Lower lobe of right lung (tissue), 2 donors: ENCODE measurements at regions not wholly inside any gene's neighbourhood (a gene's known extent, or its start where the extent isn't known, plus 50 kb on each side); places are given as distances from the start of the nearest gene placed in this dataset.
"Not testable (repeated sequence)": the region's sequence is repeated elsewhere in the genome, so short reads cannot be mapped to it uniquely, and the experiment has no call there.

Experiments
- ATAC-seq, 2 donors: fragments of 200-7000 bp; cut with Tn5 transposase; one replicate each; pipeline ENCODE4 v1.9.1; 2020 to 2022; ENCODE audit warnings: mild to moderate bottlenecking in 2 of 2, moderate library complexity in 2 of 2
- DNase-seq: peaks from one replicate; pipeline ENCODE4 v3.0.0-alpha.2; 2020
- H3K27ac ChIP-seq: fragments of 200-600 bp; one replicate; pipeline ENCODE4 v1.8.0; 2022
- H3K27me3 ChIP-seq: fragments of 200-600 bp; one replicate; pipeline ENCODE4 v1.8.0; 2022; ENCODE audit warnings: low read depth
- H3K36me3 ChIP-seq: fragments of 200-600 bp; one replicate; pipeline ENCODE4 v1.8.0; 2022; ENCODE audit warnings: mild to moderate bottlenecking
- H3K4me1 ChIP-seq: fragments of 200-600 bp; one replicate; pipeline ENCODE4 v1.8.0; 2022
- H3K4me3 ChIP-seq: fragments of 200-600 bp; one replicate; pipeline ENCODE4 v1.8.0; 2022; ENCODE audit warnings: mild to moderate bottlenecking
- H3K9me3 ChIP-seq: fragments of 200-600 bp; one replicate; pipeline ENCODE4 v1.8.0; 2022
- CTCF ChIP-seq: fragments of 200-600 bp; IDR thresholded peaks from one replicate; pipeline ENCODE4 v1.8.0; 2022; ENCODE audit warnings: antibody characterized with exemption, mild to moderate bottlenecking
- intact Hi-C: fragments of 100-400 bp; cut with DNase I; formaldehyde crosslinking; loops from one replicate; pipeline ENCODE4 v1.11.0; 2022
- donor health status: DM: no; HTN: yes; CAD: no; lungs with severe emphysema.

- ATAC-seq (no peak), DNase-seq (no peak)
- Histone ChIP-seq H3K9me3 (no peaks in the 10 kb centered on the region), H3K36me3 (no peaks in the 10 kb centered on the region), H3K27ac (no peak overlapping the region), H3K27me3 (no peaks in the 10 kb centered on the region), H3K4me3 (no peak overlapping the region), H3K4me1 (no peaks in the 10 kb centered on the region)
- intact Hi-C loops: no loop called here
- no peak for TF ChIP-seq CTCF
Measured at GRCh38 chr12:78371284-78371683, 493.3 kb upstream of the SYT1 start.

GRCh38 chr12:78375461-78375860 lies 489.1 kb upstream of the SYT1 start:
- Histone ChIP-seq H3K27me3 (no peaks in the 10 kb centered on the region), H3K27ac (no peak overlapping the region), H3K9me3 (no peaks in the 10 kb centered on the region), H3K4me1 (no peaks in the 10 kb centered on the region), H3K4me3 (no peak overlapping the region), H3K36me3 (no peaks in the 10 kb centered on the region)
- ATAC-seq: no peak
- no peak for DNase-seq
- no peak for TF ChIP-seq CTCF
- intact Hi-C loops: no loop called here

GRCh38 chr12:78376257-78376656 lies 488.3 kb upstream of the SYT1 start:
- no peaks in the 10 kb centered on the region for H3K4me1 ChIP-seq
- DNase-seq (no peak), ATAC-seq (no peak)
- no peaks in the 10 kb centered on the region for H3K9me3 ChIP-seq
- no peak overlapping the region for H3K27ac ChIP-seq
- TF ChIP-seq CTCF: no peak
- no peaks in the 10 kb centered on the region for H3K27me3 ChIP-seq
- intact Hi-C loops: no loop called here
- H3K4me3 ChIP-seq: no peak overlapping the region
- no peaks in the 10 kb centered on the region for H3K36me3 ChIP-seq

- H3K27ac ChIP-seq, H3K4me3 ChIP-seq, ATAC-seq, H3K36me3 ChIP-seq, DNase-seq, H3K9me3 ChIP-seq, H3K4me1 ChIP-seq, intact Hi-C loops, H3K27me3 ChIP-seq: not testable (repeated sequence)
Measured at GRCh38 chr12:78379065-78379464, 485.5 kb upstream of the SYT1 start.

GRCh38 chr12:78383414-78383813 lies 481.2 kb upstream of the SYT1 start:
- Histone ChIP-seq H3K27ac (no peak overlapping the region), H3K4me3 (no peak overlapping the region), H3K27me3 (no peaks in the 10 kb centered on the region), H3K36me3 (no peaks in the 10 kb centered on the region), H3K9me3 (no peaks in the 10 kb centered on the region), H3K4me1 (no peaks in the 10 kb centered on the region)
- intact Hi-C loops: no loop called here
- DNase-seq (no peak), ATAC-seq (no peak)
- TF ChIP-seq CTCF: no peak

GRCh38 chr12:78384541-78384940 lies 480.0 kb upstream of the SYT1 start:
- Histone ChIP-seq H3K4me1 (no peaks in the 10 kb centered on the region), H3K9me3 (no peaks in the 10 kb centered on the region), H3K4me3 (no peak overlapping the region), H3K27ac (no peak overlapping the region), H3K27me3 (no peaks in the 10 kb centered on the region), H3K36me3 (no peaks in the 10 kb centered on the region)
- intact Hi-C loops: no loop called here
- no peak for TF ChIP-seq CTCF
- DNase-seq (no peak), ATAC-seq (no peak)
